Myocyte (in vitro differentiated cells): ENCODE measurements at regions not wholly inside any gene's neighbourhood (a gene's known extent, or its start where the extent isn't known, plus 50 kb on each side); places are given as distances from the start of the nearest gene placed in this dataset.

Experiments
- DNase-seq: peaks from one replicate; pipeline ENCODE4 v3.0.0-alpha.2; 2012; ENCODE audit warnings: low read depth

GRCh38 chr16:54425068-54425467, 138.5 kb upstream of the IRX3 start:
- no peak for DNase-seq

DNA sequence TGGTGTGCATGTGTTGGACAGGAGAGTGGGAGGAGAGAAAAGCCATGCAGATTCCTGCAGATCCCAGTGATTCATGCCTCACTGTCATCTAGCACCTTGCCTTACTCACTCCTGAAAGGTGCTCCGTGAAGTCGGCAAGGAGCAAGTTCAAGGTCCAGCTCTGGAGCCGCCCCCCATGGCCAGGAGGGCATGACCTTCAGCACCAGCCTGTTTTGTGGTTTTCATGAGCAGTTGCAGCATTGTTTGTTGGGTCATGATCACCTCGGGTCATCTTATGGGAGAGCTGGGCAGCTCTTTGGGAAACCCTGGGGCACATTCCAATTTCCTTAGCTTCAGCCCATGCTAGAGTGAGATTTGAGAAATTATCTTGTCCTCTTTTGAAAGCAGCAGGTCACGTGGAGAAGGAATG, 137.5 kb upstream of the IRX3 start:
- DNase-seq, result no peak

DNA sequence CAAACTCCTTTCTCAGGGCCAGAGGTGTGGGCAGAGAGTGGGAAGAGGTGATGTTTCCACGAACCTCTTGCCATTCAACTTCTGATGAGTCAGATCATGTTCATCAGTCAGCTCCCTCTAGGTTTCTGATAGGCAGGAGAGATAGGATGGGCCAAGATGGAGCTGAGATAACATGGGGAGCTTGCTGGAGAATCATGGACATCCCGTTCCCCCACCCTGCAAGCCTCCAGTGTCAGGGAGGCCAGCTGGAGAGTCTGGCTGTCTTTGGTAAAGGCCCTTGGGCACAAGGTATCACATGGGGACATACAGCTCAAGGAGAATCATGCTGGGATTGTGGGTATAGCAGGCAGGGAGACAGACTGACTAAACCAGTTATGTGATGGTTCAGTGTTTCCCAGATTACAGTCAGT, 136.0 kb upstream of the IRX3 start:
- DNase-seq, result no peak

DNA sequence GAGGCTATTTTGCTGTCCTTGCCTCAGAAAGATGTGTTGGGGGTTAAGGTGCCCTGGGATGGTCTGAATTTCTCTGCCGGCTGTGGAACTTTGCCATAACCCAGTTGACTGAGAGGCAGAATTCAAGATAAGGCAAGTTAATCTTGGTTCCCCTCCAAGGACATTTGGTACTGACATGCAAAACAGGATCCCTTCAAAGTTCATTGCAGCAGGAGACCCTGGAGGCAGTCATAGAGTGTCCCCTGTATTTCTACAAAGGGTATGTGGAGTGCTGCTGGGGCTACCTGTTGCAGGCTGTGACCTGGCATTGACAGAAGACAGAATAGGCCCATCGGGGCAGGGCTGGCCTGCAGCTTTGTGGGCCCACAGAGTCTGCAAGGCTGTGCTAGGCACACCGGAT, 135.6 kb upstream of the IRX3 start:
- no peak for DNase-seq

GRCh38 chr16:54421220-54421619, 134.6 kb upstream of the IRX3 start:
- DNase-seq, result no peak

DNA sequence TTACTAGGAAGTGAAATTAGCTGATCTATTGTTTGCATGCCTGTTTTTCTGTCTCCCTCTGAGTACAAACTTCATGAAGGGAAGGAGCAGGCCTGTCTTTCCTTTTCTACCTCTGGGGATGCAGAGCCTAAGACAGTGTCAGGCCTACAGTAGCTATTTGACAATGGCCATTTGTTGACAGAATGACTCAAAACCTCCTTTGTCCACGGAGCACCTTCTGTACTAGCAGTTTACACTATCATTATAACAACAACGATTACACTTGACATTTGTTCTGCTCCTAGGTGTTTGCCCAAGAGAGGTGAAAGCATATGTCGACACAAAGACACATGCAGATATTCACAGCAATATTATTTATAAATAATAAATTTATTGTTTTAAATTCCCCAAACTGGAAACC, 132.3 kb upstream of the IRX3 start:
- no peak for DNase-seq

- DNase-seq, result no peak
These were observed 130.8 kb upstream of the IRX3 start for GRCh38 chr16:54417384-54417783.

DNA sequence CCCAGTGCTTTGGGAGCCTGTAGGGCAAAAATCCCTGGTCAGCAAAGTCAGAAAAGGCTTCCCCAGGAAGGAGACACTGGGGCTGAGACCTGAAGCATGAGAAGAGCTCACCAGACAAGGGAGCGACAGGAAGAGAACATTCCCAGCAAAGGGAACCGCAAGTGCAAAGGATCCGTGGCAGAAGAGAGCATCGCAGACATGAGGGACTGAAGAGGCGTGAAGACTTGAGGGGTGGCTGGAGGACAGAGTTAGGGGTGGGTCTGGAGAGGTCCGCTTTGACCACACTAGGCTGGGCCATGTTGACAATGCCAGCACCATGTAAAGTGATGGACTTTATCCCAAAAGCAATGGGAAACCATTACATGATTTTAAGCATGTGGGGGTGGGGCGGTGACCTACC, 128.1 kb upstream of the IRX3 start:
- no peak for DNase-seq

DNA sequence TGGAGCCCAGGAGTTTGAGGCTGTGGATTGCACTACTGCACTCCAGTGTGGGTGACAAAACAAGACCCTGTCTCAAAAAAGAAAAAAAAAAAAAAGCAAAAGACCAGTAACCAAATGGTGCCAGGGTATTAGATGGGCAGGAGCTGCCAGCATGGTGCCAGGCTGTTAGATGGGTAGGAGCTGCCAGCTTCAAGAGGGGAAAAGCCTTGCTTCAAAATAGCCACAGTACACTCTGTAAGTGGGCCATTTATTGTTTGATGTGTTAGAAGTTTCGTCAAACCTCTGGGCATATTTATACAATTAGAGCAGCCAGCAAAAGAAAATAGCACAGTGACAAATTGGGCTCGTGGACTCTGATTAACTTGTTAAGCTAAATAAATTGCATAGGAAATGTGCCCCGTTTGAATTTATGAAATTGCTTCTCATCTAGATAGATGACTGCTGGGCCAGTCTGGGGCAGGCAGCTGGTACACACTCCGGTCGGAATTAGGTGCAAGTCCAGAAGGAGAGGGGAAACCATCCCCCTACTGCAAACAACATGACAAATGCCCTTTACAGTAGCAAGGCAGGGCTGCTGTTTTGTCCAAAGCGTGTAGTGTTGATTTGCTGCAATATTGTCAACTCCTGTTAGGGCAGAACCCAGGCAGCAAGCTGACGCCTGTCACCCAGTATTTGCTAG, 126.3 kb upstream of the IRX3 start:
- no peak for DNase-seq

DNA sequence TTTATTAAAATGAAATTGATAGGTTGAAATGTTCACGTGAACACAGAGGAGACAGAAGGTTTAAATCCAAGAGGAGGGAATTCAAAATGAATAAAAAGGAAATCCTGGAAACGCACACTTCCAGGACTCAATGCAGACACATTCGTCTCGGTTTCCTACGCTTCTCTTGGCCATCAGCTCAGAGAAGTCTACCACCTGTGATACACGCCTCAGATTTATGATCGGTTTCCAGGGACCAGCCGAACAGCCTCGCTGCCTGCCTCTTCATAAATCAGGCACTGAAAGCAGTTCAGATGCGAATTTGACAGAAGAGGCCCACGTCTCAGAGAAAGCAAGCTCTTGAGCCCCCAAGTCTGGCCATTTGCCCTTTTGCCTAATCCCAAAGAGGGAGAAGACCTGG, 125.5 kb upstream of the IRX3 start:
- DNase-seq, result no peak

DNA sequence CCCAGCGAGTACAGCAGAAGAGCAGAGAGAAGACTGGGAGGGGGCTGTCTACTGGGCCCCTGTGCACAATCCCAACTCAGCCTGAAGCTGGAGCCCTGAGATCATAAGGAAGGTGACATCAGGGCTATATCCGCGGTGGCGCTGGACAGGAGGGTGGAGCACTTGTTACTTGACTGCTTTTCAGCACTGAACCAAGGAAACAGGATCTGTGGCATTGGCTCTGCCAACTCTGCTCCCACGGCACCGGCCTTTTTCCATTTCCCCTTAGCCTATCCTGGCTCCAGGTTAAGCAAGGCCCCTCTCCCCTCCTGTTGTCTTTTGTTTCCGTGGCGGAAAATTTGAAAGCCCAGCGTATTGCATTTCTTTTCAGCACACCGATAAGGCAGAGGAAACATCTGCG, 125.0 kb upstream of the IRX3 start:
- no peak for DNase-seq

- DNase-seq, result no peak
These were observed 123.4 kb upstream of the IRX3 start for GRCh38 chr16:54409982-54410381.

DNA sequence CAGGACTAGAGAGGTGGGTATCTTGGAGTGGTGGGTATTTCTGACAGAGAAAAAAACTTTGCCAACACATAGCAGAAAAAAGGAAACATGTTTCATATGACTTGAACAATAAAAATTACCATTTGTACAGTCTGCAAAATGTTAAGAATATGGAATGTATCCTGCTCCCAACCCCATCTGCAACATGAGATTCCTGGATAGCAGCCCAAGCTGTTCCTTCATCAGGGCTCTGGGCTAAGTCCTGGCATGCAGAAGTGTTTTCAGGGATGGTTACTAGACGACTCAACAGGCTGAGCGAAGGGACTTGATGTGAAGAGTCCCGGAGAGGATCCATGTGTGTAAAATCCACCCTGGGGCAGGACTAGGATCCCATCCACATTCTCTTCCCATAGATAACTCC, 121.0 kb upstream of the IRX3 start:
- DNase-seq, result peak; percentile 73

GRCh38 chr16:54405478-54405877, 118.9 kb upstream of the IRX3 start:
- peak; percentile 20 for DNase-seq

DNA sequence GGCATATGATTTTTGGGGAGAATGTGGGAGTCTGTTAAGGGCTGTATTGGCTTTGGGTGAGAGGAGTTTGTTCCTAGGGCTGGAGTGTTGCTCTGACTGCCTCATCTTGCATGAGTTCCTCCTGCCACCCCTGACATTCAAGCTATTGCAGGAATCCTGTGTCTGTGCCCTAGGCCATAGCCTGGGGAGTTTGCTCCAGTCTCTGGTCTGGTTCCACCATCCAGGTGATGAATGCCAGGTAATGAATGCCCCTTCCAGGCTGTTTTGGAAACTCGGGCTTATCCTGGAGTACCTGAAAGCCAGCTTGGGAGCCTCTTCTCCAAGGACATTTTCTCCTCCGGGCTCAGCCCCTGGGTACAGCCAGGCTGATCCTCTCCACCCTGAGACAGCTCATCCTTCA, 117.0 kb upstream of the IRX3 start:
- DNase-seq, result no peak

- no peak for DNase-seq
These were observed 116.3 kb upstream of the IRX3 start for GRCh38 chr16:54402873-54403272.

DNA sequence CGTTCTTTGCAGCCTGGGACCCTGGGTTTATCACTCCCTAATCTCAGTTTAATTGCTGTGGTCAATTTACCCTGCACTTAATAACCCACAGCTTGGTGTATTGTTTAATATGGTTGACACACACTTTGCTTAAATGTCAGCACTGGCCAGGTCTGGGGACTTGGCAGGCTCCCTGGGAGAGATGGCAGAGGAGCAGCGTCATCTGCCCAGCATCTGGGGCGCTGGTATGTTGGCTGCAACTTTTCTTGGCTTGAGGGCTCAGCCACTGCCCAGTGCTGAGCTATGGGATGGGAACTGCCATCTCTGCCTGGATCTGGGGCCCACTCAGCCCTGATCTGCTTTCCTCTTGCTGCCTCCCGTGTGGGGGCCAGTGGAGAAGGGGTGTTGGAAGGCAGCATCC, 115.7 kb upstream of the IRX3 start:
- no peak for DNase-seq

- DNase-seq, result peak; percentile 34
These were observed 113.7 kb upstream of the IRX3 start for GRCh38 chr16:54400261-54400660.

GRCh38 chr16:54398986-54399385, 112.4 kb upstream of the IRX3 start:
- no peak for DNase-seq

GRCh38 chr16:54397838-54398237, 111.3 kb upstream of the IRX3 start:
- no peak for DNase-seq

- DNase-seq, result no peak
These were observed 110.7 kb upstream of the IRX3 start for GRCh38 chr16:54397190-54397835.

DNA sequence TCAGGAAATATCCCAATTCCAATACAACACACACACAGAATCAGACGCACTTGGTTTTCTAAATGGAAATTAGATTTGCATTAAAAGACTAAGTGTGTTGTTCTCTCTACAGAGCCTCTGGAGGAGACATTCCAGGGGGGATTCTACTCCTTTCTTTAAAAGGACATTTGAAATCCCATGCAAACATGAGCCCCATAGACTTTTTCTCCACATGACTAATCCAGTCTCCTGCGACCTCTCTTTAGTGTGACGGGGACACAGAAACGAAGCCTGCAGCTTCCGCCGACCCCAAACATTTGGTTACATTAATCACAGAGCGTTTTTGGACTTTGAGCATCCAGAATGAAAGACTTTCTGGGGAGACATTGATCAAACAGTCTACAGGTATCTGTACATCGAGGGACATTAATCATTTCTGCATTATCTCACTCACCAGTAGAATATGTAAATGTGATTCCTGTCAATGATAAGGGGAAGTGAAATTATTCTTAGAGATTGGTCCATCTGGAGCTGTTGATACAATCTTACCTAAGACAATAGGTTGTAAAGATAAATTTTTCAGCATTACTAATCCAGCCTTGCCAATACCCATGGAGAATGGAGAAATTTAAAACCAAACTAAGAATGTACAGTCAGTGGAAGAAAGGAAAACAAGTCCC, 103.4 kb upstream of the IRX3 start:
- DNase-seq, result no peak

DNA sequence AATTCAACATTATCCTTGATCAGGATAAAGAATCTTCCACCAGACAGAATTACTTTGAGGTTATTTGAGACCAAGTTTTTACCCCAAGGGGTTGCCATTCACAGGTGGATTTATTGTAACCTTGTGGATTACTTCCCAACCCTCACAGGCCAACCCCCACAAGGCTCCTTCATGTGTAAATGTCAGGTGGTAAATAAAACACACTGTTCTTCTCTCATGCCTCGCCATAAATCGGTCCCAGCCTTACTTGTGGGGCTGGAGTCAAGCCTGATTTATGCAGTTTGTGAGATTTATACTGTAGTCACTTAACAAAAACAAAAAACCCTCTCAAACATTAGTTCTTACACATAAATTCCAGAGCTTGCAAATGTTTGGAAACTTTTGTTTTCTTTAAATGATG, 98.6 kb upstream of the IRX3 start:
- DNase-seq, result no peak
